Neural crest cell (in vitro differentiated cells): ENCODE measurements at regions not wholly inside any gene's neighbourhood (a gene's known extent, or its start where the extent isn't known, plus 50 kb on each side); places are given as distances from the start of the nearest gene placed in this dataset.
"Not testable (repeated sequence)": the region's sequence is repeated elsewhere in the genome, so short reads cannot be mapped to it uniquely, and the experiment has no call there.

Experiments
- DNase-seq: peaks from one replicate; pipeline ENCODE4 v3.0.0; 2021; ENCODE audit warnings: low read depth, mixed read lengths, low spot score
- H3K27ac Mint-ChIP-seq: one replicate; pipeline ENCODE4 v1.8.0; 2021; ENCODE audit warnings: mild to moderate bottlenecking, mixed read lengths; ENCODE audit not compliant: unreplicated experiment
- H3K27me3 Mint-ChIP-seq: 2 replicates; pipeline ENCODE4 v1.8.0; 2021; ENCODE audit warnings: low read depth, mild to moderate bottlenecking, mixed read lengths
- H3K36me3 Mint-ChIP-seq: 2 replicates; pipeline ENCODE4 v1.8.0; 2021; ENCODE audit warnings: low read depth, mild to moderate bottlenecking, mixed read lengths
- H3K4me1 Mint-ChIP-seq: 2 replicates; pipeline ENCODE4 v1.8.0; 2021; ENCODE audit warnings: mixed read lengths
- H3K4me3 Mint-ChIP-seq: one replicate; pipeline ENCODE4 v1.8.0; 2021; ENCODE audit warnings: mild to moderate bottlenecking, mixed read lengths
- H3K9me3 Mint-ChIP-seq: 2 replicates; pipeline ENCODE4 v1.8.0; 2021; ENCODE audit warnings: mixed read lengths
- CTCF ChIP-seq: fragments of 200-600 bp; sonication (generic); conservative IDR thresholded peaks from 2 replicates; pipeline ENCODE4 v1.5.0; 2021; ENCODE audit warnings: antibody characterized with exemption, mild to moderate bottlenecking

- H3K4me3 Mint-ChIP-seq: no peak overlapping the region
- no peak for TF ChIP-seq CTCF
- H3K9me3 Mint-ChIP-seq: no peaks in the 10 kb centered on the region
Measured at GRCh38 chr4:59700651-59701050, 1499.5 kb upstream of the ADGRL3 start.

DNA sequence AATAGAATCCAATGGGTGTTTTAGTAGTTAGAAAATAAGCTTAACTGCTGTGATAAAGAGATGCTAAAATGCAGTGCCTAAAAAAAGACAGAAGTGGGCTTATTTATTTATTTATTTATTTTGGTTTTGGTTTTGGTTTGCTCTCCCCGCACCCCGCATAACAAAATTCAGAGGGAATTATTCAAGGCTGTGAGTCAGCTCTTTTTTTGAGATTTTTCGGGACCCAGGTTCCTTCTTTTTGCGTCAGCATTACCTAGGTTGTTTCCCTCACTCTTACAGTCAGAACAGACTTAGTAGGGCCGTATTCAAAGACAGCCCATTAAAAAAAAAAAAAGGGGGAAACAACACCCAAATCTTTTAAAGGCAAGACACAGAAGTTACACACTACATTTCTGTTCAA, 1495.5 kb upstream of the ADGRL3 start:
- Mint-ChIP-seq H3K27me3 (no peaks in the 10 kb centered on the region), H3K27ac (no peak overlapping the region), H3K4me1 (no peaks in the 10 kb centered on the region)

More at GRCh38 chr4:59700651-59701050, 1499.5 kb upstream of the ADGRL3 start:
- Mint-ChIP-seq H3K4me1 (no peaks in the 10 kb centered on the region), H3K36me3 (no peaks in the 10 kb centered on the region), H3K27me3 (no peaks in the 10 kb centered on the region), H3K27ac (no peak overlapping the region)
- no peak for DNase-seq

GRCh38 chr4:59712470-59712869, 1487.7 kb upstream of the ADGRL3 start:
- no peak for DNase-seq
- Mint-ChIP-seq H3K4me3 (no peak overlapping the region), H3K9me3 (no peaks in the 10 kb centered on the region), H3K27ac (no peak overlapping the region), H3K36me3 (no peaks in the 10 kb centered on the region), H3K27me3 (no peaks in the 10 kb centered on the region), H3K4me1 (no peaks in the 10 kb centered on the region)
- no peak for TF ChIP-seq CTCF

More for the DNA sequence above, 1495.5 kb upstream of the ADGRL3 start:
- Mint-ChIP-seq H3K36me3 (no peaks in the 10 kb centered on the region), H3K4me3 (no peak overlapping the region), H3K9me3 (no peaks in the 10 kb centered on the region)
- DNase-seq: no peak
- no peak for TF ChIP-seq CTCF

- not testable (repeated sequence) for H3K36me3 Mint-ChIP-seq, H3K27ac Mint-ChIP-seq, H3K4me1 Mint-ChIP-seq, DNase-seq, H3K4me3 Mint-ChIP-seq, H3K27me3 Mint-ChIP-seq
- peaks cover 16% of the 10 kb centered on the region for H3K9me3 Mint-ChIP-seq
Measured at GRCh38 chr4:59724286-59724685, 1475.8 kb upstream of the ADGRL3 start.

- peaks cover 6% of the 10 kb centered on the region for H3K9me3 Mint-ChIP-seq
- no peaks in the 10 kb centered on the region for H3K27me3 Mint-ChIP-seq
- no peak overlapping the region for H3K27ac Mint-ChIP-seq
- no peak for TF ChIP-seq CTCF
- no peak overlapping the region for H3K4me3 Mint-ChIP-seq
- H3K36me3 Mint-ChIP-seq: peaks cover 5% of the 10 kb centered on the region
- no peak for DNase-seq
- H3K4me1 Mint-ChIP-seq: no peaks in the 10 kb centered on the region
Measured at GRCh38 chr4:59727745-59728144, 1472.4 kb upstream of the ADGRL3 start.

DNA sequence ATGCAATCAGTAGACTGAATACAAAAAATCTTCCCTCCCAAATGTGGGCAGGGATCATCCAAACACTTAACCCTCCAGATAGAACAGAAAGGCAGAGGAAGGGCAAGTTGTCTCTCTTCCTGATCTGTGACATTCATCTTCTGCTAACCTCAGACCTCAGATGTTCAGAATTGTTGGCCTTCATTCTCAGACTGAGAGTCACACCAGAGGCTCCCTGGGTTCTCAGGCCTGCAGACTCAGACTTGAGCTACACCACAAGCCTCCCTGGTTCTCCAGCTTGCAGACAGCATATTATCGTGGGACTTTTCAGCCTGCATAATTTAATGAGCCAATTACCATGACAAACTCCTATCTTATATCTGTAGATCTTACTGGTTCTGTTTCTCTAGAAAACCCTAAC, 1471.6 kb upstream of the ADGRL3 start:
- H3K9me3 Mint-ChIP-seq: peaks cover 6% of the 10 kb centered on the region
- H3K4me3 Mint-ChIP-seq: no peak overlapping the region
- DNase-seq: no peak
- no peak overlapping the region for H3K27ac Mint-ChIP-seq
- peaks cover 3% of the 10 kb centered on the region for H3K36me3 Mint-ChIP-seq
- no peaks in the 10 kb centered on the region for H3K4me1 Mint-ChIP-seq
- no peaks in the 10 kb centered on the region for H3K27me3 Mint-ChIP-seq
- no peak for TF ChIP-seq CTCF
